Left ventricle myocardium inferior (tissue), 1 donor: ENCODE measurements at regions not wholly inside any gene's neighbourhood (a gene's known extent, or its start where the extent isn't known, plus 50 kb on each side); places are given as distances from the start of the nearest gene placed in this dataset.

Source experiments
- DNase-seq: peaks from one replicate; pipeline ENCODE4 v3.0.0-alpha.2; 2020
- H3K27ac ChIP-seq: fragments of 200-600 bp; replicated peaks from 2 replicates; pipeline ENCODE4 v1.8.0; 2021
- H3K27me3 ChIP-seq: fragments of 200-600 bp; 2 replicates; pipeline ENCODE4 v1.8.0; 2021; ENCODE audit warnings: low read depth
- H3K36me3 ChIP-seq: fragments of 200-600 bp; 2 replicates; pipeline ENCODE4 v1.8.0; 2021
- H3K4me1 ChIP-seq: fragments of 200-600 bp; 2 replicates; pipeline ENCODE4 v1.8.0; 2021
- H3K4me3 ChIP-seq: fragments of 200-600 bp; 2 replicates; pipeline ENCODE4 v1.8.0; 2021; ENCODE audit warnings: mild to moderate bottlenecking, moderate library complexity
- H3K9me3 ChIP-seq: fragments of 200-600 bp; replicated peaks from 2 replicates; pipeline ENCODE4 v1.8.0; 2021
- intact Hi-C: fragments of 100-400 bp; cut with micrococcal nuclease; formaldehyde crosslinking; loops from one replicate; pipeline ENCODE4 v1.11.0; 2022
- TF ChIP-seq, protein P1 (sequence below): fragments of 200-600 bp; IDR thresholded peaks from 2 replicates; pipeline ENCODE4 v1.8.0; 2021; ENCODE audit warnings: antibody characterized with exemption, mild to moderate bottlenecking, borderline replicate concordance
- donor health status: DM: no; HTN: yes; CAD: no; lungs with severe emphysema.

DNA sequence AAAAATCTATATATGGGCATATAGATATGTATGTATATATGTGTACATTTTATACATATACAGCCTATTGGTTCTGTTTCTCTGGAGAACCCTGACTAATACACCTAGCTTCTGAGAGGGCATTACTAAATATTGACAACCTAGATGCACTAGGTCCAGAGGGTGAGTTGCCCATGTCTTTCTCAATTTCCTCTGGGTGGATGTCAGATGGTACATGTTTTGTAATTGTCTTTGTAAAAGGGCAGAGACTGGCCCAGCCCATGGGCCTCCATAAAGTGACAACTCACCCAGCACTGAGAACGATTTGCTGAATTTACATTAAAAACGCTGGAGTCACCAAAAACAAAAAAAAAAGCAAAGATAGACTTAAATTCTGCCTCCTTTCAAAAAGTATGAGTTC, 198.5 kb upstream of the FAM241A start:
- intact Hi-C loops: no loop called here
- H3K4me3 ChIP-seq: no peak overlapping the region

DNA sequence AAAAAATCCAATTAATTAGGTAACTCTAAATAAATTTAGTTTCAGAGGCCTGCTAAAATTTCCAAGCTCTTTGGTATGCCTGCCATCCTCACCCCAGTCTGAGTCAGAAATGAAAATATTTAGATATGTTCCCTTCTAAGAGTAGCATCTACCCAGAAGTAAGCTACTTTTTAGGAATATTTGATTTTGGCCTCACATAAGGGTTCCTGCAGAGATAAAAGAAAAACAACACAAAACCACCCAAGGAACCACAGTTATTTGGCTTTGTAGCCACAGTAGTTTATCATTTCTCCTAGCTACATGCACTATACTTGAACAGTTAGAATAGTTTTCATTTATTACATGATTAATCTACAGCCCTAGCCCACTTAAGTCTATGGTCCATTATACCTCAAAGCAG, 192.6 kb upstream of the FAM241A start:
- no peak overlapping the region for H3K27ac ChIP-seq
- TF ChIP-seq, protein P1, sequence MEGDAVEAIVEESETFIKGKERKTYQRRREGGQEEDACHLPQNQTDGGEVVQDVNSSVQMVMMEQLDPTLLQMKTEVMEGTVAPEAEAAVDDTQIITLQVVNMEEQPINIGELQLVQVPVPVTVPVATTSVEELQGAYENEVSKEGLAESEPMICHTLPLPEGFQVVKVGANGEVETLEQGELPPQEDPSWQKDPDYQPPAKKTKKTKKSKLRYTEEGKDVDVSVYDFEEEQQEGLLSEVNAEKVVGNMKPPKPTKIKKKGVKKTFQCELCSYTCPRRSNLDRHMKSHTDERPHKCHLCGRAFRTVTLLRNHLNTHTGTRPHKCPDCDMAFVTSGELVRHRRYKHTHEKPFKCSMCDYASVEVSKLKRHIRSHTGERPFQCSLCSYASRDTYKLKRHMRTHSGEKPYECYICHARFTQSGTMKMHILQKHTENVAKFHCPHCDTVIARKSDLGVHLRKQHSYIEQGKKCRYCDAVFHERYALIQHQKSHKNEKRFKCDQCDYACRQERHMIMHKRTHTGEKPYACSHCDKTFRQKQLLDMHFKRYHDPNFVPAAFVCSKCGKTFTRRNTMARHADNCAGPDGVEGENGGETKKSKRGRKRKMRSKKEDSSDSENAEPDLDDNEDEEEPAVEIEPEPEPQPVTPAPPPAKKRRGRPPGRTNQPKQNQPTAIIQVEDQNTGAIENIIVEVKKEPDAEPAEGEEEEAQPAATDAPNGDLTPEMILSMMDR: no peak
- H3K27me3 ChIP-seq: no peaks in the 10 kb centered on the region
- no peak for DNase-seq
- peaks cover 15% of the 10 kb centered on the region for H3K9me3 ChIP-seq
- intact Hi-C loops: no loop called here
- no peaks in the 10 kb centered on the region for H3K4me1 ChIP-seq
- H3K4me3 ChIP-seq: no peak overlapping the region
- H3K36me3 ChIP-seq: no peaks in the 10 kb centered on the region

More for the DNA sequence above, 198.5 kb upstream of the FAM241A start:
- Histone ChIP-seq H3K36me3 (no peaks in the 10 kb centered on the region), H3K9me3 (peaks cover 15% of the 10 kb centered on the region), H3K27me3 (no peaks in the 10 kb centered on the region), H3K27ac (no peak overlapping the region), H3K4me1 (no peaks in the 10 kb centered on the region)
- DNase-seq: no peak
- TF ChIP-seq, protein P1: no peak

DNA sequence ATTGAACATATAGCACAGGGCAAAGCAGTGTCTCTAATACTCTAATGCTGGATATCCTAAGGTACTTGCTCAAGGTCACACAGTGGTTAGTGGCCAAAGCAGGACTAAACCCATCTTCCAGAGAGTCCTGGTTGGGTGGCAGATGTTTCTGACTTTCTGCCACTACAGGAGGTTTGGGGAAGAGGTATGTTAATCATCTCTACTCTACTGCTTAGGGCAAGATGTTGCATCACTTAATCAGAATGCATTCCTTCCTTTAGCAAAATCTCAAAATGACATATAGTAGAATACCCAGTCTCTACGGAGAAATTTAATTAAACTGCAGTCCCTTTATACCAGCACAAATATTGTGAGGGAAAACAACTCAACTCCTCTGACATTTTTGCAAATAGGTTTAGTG, 190.7 kb upstream of the FAM241A start:
- Histone ChIP-seq H3K4me1 (no peaks in the 10 kb centered on the region), H3K4me3 (no peak overlapping the region), H3K27me3 (no peaks in the 10 kb centered on the region), H3K9me3 (peaks cover 12% of the 10 kb centered on the region), H3K36me3 (no peaks in the 10 kb centered on the region), H3K27ac (no peak overlapping the region)
- DNase-seq: no peak
- TF ChIP-seq, protein P1: no peak
- intact Hi-C loops: no loop called here

DNA sequence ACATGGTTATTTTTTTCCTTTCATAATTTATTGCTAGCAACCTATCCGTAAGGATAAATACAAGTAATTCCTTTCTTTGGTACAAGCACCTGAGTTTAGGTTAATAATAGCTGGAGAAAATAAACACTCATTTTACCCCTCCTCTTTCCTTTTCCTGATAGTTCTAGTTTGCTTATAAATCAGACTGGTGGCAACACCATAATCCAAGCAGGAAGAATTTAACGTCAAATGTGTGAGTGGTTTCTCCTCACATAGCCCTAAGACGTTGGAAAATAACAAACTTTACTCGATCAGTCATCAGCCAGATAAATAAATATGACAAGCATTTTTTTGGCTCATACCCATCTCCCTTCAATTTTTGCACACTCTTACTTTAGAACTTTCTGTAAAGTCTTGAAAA, 190.3 kb upstream of the FAM241A start:
- no peaks in the 10 kb centered on the region for H3K36me3 ChIP-seq
- H3K9me3 ChIP-seq: peaks cover 8% of the 10 kb centered on the region
- H3K27me3 ChIP-seq: no peaks in the 10 kb centered on the region
- no peak for DNase-seq
- TF ChIP-seq, protein P1: no peak
- no peak overlapping the region for H3K4me3 ChIP-seq
- H3K4me1 ChIP-seq: no peaks in the 10 kb centered on the region
- H3K27ac ChIP-seq: no peak overlapping the region
- intact Hi-C loops: no loop called here

DNA sequence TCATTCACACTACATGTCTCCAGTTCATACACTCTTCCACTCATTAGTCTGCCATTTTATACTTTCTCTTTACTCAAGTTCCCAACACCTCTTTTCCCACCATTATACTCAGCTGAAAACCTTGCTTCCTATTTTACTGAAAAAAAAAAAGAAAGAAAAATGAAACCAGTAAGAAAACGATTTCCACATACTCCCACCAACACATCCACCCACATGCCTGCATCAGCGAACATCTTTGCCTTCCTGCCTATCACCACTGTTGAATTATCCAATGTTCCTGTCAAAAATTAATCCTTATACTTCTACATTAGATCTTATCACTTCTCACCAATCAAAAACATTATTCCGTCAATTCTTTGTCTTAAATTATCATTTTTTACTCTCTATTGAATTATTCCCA, 188.1 kb upstream of the FAM241A start:
- Histone ChIP-seq H3K4me1 (no peaks in the 10 kb centered on the region), H3K27ac (no peak overlapping the region), H3K4me3 (no peak overlapping the region), H3K27me3 (no peaks in the 10 kb centered on the region), H3K9me3 (no peaks in the 10 kb centered on the region), H3K36me3 (no peaks in the 10 kb centered on the region)
- no peak for DNase-seq
- TF ChIP-seq, protein P1: no peak
- intact Hi-C loops: no loop called here

DNA sequence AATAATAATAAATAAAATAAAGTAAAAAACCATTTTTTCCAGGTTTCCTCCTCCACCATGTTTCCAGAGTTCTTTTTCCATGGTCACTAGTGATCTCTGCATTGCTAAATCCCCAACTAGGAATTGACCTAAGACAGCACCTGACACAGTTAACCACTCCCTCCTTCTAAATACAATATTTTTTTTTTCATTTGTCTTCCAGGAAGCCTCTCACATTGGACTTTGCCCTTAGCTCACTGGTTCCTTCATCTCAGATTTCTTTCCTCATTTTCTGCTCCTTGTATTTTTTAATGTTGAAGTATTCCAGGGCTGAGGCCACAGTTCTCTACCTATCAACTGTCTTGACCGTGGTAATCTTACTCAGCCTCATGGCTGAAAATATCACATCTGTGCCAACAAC, 187.3 kb upstream of the FAM241A start:
- Histone ChIP-seq H3K27me3 (no peaks in the 10 kb centered on the region), H3K9me3 (no peaks in the 10 kb centered on the region), H3K36me3 (no peaks in the 10 kb centered on the region), H3K4me3 (no peak overlapping the region), H3K27ac (no peak overlapping the region), H3K4me1 (no peaks in the 10 kb centered on the region)
- intact Hi-C loops: no loop called here
- TF ChIP-seq, protein P1: no peak
- no peak for DNase-seq
